Loucy (cell line): ENCODE measurements at regions not wholly inside any gene's neighbourhood (a gene's known extent, or its start where the extent isn't known, plus 50 kb on each side); places are given as distances from the start of the nearest gene placed in this dataset.
A peak's percentile ranks its signal among the peaks of the same experiment; 100 is the strongest.

Source experiments
- H2AFZ ChIP-seq: fragments of 200-600 bp; sonication (generic); 2 replicates; pipeline ENCODE4 v1.6.0; 2016; ENCODE audit warnings: antibody characterized with exemption, mild to moderate bottlenecking, low read length, moderate library complexity
- H3F3A ChIP-seq: fragments of 200-600 bp; 2 replicates; pipeline ENCODE4 v1.6.0; 2016; ENCODE audit warnings: antibody characterized with exemption, low read depth, mild to moderate bottlenecking
- H3K27me3 ChIP-seq: fragments of 200-600 bp; sonication (generic); 2 replicates; pipeline ENCODE4 v1.6.1; 2014; ENCODE audit warnings: low read length, mild to moderate bottlenecking; ENCODE audit not compliant: insufficient read depth, poor library complexity, severe bottlenecking
- H3K36me3 ChIP-seq: fragments of 200-600 bp; sonication (generic); 2 replicates; pipeline ENCODE4 v1.6.1; 2016; ENCODE audit warnings: low read length; ENCODE audit not compliant: insufficient read depth
- H3K4me1 ChIP-seq: fragments of 200-600 bp; sonication (generic); 2 replicates; pipeline ENCODE4 v1.5.1; 2014; ENCODE audit warnings: low read length, mild to moderate bottlenecking; ENCODE audit not compliant: insufficient read depth, poor library complexity, severe bottlenecking
- H3K4me2 ChIP-seq: fragments of 200-600 bp; sonication (generic); 2 replicates; pipeline ENCODE4 v1.6.0; 2014; ENCODE audit warnings: antibody characterized with exemption, low read length, low read depth, mild to moderate bottlenecking; ENCODE audit not compliant: poor library complexity, severe bottlenecking
- H3K4me3 ChIP-seq: fragments of 200-600 bp; sonication (generic); 2 replicates; pipeline ENCODE4 v1.5.1; 2014; ENCODE audit warnings: low read length, mild to moderate bottlenecking, mixed read lengths; ENCODE audit not compliant: poor library complexity, severe bottlenecking
- H3K79me2 ChIP-seq: fragments of 200-600 bp; sonication (generic); 2 replicates; pipeline ENCODE4 v1.6.1; 2014; ENCODE audit warnings: low read length; ENCODE audit not compliant: insufficient read depth
- H3K9ac ChIP-seq: fragments of 200-600 bp; sonication (generic); 2 replicates; pipeline ENCODE4 v1.6.0; 2014; ENCODE audit warnings: mild to moderate bottlenecking, low read depth, low read length, moderate library complexity; ENCODE audit not compliant: poor library complexity, severe bottlenecking
- H3K9me2 ChIP-seq: fragments of 200-600 bp; sonication (generic); replicated peaks from 2 replicates; pipeline ENCODE4 v1.6.1; 2016; ENCODE audit warnings: low read depth, low read length, mixed read lengths
- H3K9me3 ChIP-seq: fragments of 200-600 bp; sonication (generic); 2 replicates; pipeline ENCODE4 v1.6.1; 2014; ENCODE audit warnings: mild to moderate bottlenecking, antibody characterized with exemption, low read length, low read depth; ENCODE audit not compliant: insufficient read depth
- H4K20me1 ChIP-seq: fragments of 200-600 bp; sonication (generic); 2 replicates; pipeline ENCODE4 v1.6.0; 2014; ENCODE audit warnings: antibody characterized with exemption, low read length, mild to moderate bottlenecking; ENCODE audit not compliant: insufficient read depth, poor library complexity, severe bottlenecking
- CTCF ChIP-seq: fragments of 200-600 bp; sonication (generic); conservative IDR thresholded peaks from 2 replicates; pipeline ENCODE4 v1.5.1; 2014; ENCODE audit warnings: mild to moderate bottlenecking, antibody characterized with exemption, low read length
- EZH2phosphoT487 ChIP-seq: fragments of 200-600 bp; IDR thresholded peaks from 2 replicates; pipeline ENCODE4 v1.6.1; 2018; ENCODE audit warnings: antibody characterized with exemption, mild to moderate bottlenecking, moderate library complexity, borderline replicate concordance

- Histone ChIP-seq H3K36me3 (no peaks in the 10 kb centered on the region), H3K27me3 (no peaks in the 10 kb centered on the region), H2AFZ (peak overlapping the region; percentile 45; the same call in 1 of the 2 replicates), H3K4me1 (no peaks in the 10 kb centered on the region), H3K4me3 (no peak overlapping the region), H3K9me3 (no peaks in the 10 kb centered on the region), H4K20me1 (no peaks in the 10 kb centered on the region), H3F3A (no peaks in the 10 kb centered on the region), H3K9ac (no peak overlapping the region), H3K79me2 (no peaks in the 10 kb centered on the region), H3K4me2 (no peak overlapping the region), H3K9me2 (no peaks in the 10 kb centered on the region)
- no peak for TF ChIP-seq EZH2phosphoT487
- TF ChIP-seq CTCF = no peak
These were observed 86.5 kb upstream of the CDKN3 start for GRCh38 chr14:54310151-54310850.

GRCh38 chr14:54310851-54311228 lies 86.0 kb upstream of the CDKN3 start:
- TF ChIP-seq CTCF = no peak
- TF ChIP-seq EZH2phosphoT487 = no peak
- no peaks in the 10 kb centered on the region for H4K20me1 ChIP-seq
- H3K36me3 ChIP-seq = no peaks in the 10 kb centered on the region
- no peaks in the 10 kb centered on the region for H3K4me1 ChIP-seq
- H3K79me2 ChIP-seq = no peaks in the 10 kb centered on the region
- H3K4me2 ChIP-seq = no peak overlapping the region
- no peak overlapping the region for H3K9ac ChIP-seq
- no peaks in the 10 kb centered on the region for H3K27me3 ChIP-seq
- no peak overlapping the region for H3K4me3 ChIP-seq
- H3K9me2 ChIP-seq = no peaks in the 10 kb centered on the region
- H2AFZ ChIP-seq = no peak overlapping the region
- no peaks in the 10 kb centered on the region for H3K9me3 ChIP-seq
- no peaks in the 10 kb centered on the region for H3F3A ChIP-seq

GRCh38 chr14:54312166-54312801 lies 84.5 kb upstream of the CDKN3 start:
- H3K9me2 ChIP-seq = no peaks in the 10 kb centered on the region
- no peaks in the 10 kb centered on the region for H3K27me3 ChIP-seq
- no peaks in the 10 kb centered on the region for H3F3A ChIP-seq
- no peaks in the 10 kb centered on the region for H3K9me3 ChIP-seq
- H3K9ac ChIP-seq = no peak overlapping the region
- no peaks in the 10 kb centered on the region for H4K20me1 ChIP-seq
- H3K4me1 ChIP-seq = no peaks in the 10 kb centered on the region
- TF ChIP-seq EZH2phosphoT487 (no peak), CTCF (no peak)
- no peaks in the 10 kb centered on the region for H3K36me3 ChIP-seq
- H3K4me2 ChIP-seq = no peak overlapping the region
- no peaks in the 10 kb centered on the region for H3K79me2 ChIP-seq
- H3K4me3 ChIP-seq = no peak overlapping the region
- H2AFZ ChIP-seq = no peak overlapping the region
